Left ventricle myocardium inferior (tissue), 1 donor: ENCODE measurements at regions not wholly inside any gene's neighbourhood (a gene's known extent, or its start where the extent isn't known, plus 50 kb on each side); places are given as distances from the start of the nearest gene placed in this dataset.

Experiments used
- DNase-seq: peaks from one replicate; pipeline ENCODE4 v3.0.0-alpha.2; 2020
- H3K27ac ChIP-seq: fragments of 200-600 bp; replicated peaks from 2 replicates; pipeline ENCODE4 v1.8.0; 2021
- H3K27me3 ChIP-seq: fragments of 200-600 bp; 2 replicates; pipeline ENCODE4 v1.8.0; 2021; ENCODE audit warnings: low read depth
- H3K36me3 ChIP-seq: fragments of 200-600 bp; 2 replicates; pipeline ENCODE4 v1.8.0; 2021
- H3K4me1 ChIP-seq: fragments of 200-600 bp; 2 replicates; pipeline ENCODE4 v1.8.0; 2021
- H3K4me3 ChIP-seq: fragments of 200-600 bp; 2 replicates; pipeline ENCODE4 v1.8.0; 2021; ENCODE audit warnings: mild to moderate bottlenecking, moderate library complexity
- H3K9me3 ChIP-seq: fragments of 200-600 bp; replicated peaks from 2 replicates; pipeline ENCODE4 v1.8.0; 2021
- intact Hi-C: fragments of 100-400 bp; cut with micrococcal nuclease; formaldehyde crosslinking; loops from one replicate; pipeline ENCODE4 v1.11.0; 2022
- TF ChIP-seq, protein P1 (sequence below): fragments of 200-600 bp; IDR thresholded peaks from 2 replicates; pipeline ENCODE4 v1.8.0; 2021; ENCODE audit warnings: antibody characterized with exemption, mild to moderate bottlenecking, borderline replicate concordance
- donor health status: DM: no; HTN: yes; CAD: no; lungs with severe emphysema.

DNA sequence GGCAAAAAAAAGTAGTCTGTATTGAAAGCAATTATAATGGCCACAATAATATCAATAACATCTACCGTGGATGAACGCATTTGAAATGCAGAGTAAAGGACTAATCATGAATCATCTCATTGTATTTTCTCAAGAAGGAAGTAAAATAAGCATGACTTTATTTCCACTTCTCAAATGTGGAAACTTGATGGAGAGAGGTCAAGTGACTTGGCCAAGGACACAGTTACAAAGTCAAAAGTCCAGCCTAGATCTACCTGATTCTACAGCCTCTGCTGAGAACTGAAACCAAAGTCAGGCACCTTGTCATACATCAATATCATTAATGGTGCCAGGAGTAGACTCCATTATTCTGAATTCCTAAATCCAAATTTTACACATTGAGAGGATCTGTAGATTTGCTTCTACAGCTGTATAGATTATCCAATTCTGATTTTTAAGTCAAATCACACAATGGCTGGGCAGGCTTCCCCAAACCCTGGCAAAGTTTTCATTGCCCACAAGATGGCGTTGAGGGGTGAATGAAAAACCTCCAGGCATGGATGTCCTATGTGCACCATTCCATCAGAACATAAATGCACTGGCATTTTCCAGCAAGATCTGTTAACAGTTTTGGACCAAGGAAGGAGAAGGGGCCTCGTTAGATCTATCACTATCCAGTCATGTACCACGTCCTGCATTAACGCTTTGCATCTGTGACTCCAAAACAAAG, 423.1 kb downstream of the MAFB start:
- intact Hi-C loops = no loop called here
- Histone ChIP-seq H3K27me3 (no peaks in the 10 kb centered on the region), H3K4me1 (no peaks in the 10 kb centered on the region), H3K36me3 (no peaks in the 10 kb centered on the region), H3K27ac (no peak overlapping the region), H3K4me3 (no peak overlapping the region), H3K9me3 (no peaks in the 10 kb centered on the region)
- no peak for DNase-seq
- TF ChIP-seq, protein P1, sequence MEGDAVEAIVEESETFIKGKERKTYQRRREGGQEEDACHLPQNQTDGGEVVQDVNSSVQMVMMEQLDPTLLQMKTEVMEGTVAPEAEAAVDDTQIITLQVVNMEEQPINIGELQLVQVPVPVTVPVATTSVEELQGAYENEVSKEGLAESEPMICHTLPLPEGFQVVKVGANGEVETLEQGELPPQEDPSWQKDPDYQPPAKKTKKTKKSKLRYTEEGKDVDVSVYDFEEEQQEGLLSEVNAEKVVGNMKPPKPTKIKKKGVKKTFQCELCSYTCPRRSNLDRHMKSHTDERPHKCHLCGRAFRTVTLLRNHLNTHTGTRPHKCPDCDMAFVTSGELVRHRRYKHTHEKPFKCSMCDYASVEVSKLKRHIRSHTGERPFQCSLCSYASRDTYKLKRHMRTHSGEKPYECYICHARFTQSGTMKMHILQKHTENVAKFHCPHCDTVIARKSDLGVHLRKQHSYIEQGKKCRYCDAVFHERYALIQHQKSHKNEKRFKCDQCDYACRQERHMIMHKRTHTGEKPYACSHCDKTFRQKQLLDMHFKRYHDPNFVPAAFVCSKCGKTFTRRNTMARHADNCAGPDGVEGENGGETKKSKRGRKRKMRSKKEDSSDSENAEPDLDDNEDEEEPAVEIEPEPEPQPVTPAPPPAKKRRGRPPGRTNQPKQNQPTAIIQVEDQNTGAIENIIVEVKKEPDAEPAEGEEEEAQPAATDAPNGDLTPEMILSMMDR = peak; percentile 64

DNA sequence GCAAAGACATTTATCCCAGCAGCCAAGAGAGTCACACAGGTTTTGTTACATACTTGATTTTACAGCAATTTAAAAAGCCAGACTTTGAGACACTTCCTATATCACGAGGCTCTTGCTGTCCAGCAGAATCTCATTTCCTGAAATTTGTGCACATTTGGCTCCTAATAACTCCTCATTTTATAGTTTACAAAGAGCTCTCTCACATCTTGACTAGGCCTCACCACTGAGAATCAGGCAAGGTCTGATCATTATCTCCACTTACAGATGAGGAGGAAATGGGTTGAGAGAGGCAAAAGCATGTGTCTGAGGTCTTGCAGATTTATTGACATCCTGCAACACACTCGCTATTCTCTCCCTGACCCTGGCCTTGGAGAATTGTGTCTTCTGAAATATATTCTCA, 426.8 kb downstream of the MAFB start:
- no peaks in the 10 kb centered on the region for H3K9me3 ChIP-seq
- intact Hi-C loops = no loop called here
- TF ChIP-seq, protein P1 = no peak
- no peak overlapping the region for H3K4me3 ChIP-seq
- DNase-seq = no peak
- no peaks in the 10 kb centered on the region for H3K36me3 ChIP-seq
- peaks cover 3% of the 10 kb centered on the region for H3K27me3 ChIP-seq
- no peaks in the 10 kb centered on the region for H3K4me1 ChIP-seq
- no peak overlapping the region for H3K27ac ChIP-seq

DNA sequence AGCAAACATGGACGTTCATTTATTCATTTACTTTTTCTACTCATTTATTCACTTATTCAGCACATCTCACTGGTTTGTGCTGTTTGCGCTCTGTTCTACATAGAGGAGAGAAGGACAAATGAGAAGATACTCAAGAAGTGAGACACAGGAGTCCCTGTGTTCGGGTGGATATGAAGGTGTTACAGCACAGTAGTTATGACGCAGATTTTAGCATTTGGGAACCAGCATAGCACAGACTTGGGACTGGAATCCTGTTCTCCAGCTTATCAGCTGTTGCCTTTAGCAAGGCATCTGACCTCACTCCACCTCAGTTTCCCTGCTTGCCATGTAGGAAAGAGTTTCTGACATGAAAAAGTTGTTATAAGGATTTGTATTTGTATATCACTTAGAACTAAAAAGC, 430.1 kb downstream of the MAFB start:
- intact Hi-C loops = no loop called here
- H3K27me3 ChIP-seq = peaks cover 3% of the 10 kb centered on the region
- TF ChIP-seq, protein P1 = no peak
- H3K4me1 ChIP-seq = peaks cover 4% of the 10 kb centered on the region
- no peaks in the 10 kb centered on the region for H3K36me3 ChIP-seq
- no peak for DNase-seq
- H3K27ac ChIP-seq = no peak overlapping the region
- H3K4me3 ChIP-seq = no peak overlapping the region
- H3K9me3 ChIP-seq = no peaks in the 10 kb centered on the region

DNA sequence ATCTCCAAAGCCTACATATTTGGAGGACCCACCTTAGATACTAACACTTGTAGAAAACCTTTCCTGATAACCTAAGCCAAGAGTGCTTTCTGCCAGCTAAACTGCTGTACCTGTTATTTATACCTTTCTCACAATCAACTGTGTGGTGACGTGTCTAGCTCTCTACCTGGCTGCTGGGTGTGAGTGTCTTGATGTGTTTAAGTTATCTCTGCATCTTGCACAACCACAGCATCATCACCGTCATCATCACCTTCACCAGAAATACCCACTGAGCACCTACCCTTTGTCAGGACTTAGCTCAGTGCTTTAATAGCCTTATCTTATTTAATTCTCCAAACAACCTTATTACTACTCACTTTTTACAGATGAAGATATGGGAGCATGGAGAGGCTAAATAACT, 431.3 kb downstream of the MAFB start:
- peaks cover 3% of the 10 kb centered on the region for H3K27me3 ChIP-seq
- TF ChIP-seq, protein P1 = no peak
- H3K4me3 ChIP-seq = no peak overlapping the region
- DNase-seq = no peak
- H3K9me3 ChIP-seq = no peaks in the 10 kb centered on the region
- intact Hi-C loops = no loop called here
- peaks cover 4% of the 10 kb centered on the region for H3K4me1 ChIP-seq
- no peaks in the 10 kb centered on the region for H3K36me3 ChIP-seq
- no peak overlapping the region for H3K27ac ChIP-seq

DNA sequence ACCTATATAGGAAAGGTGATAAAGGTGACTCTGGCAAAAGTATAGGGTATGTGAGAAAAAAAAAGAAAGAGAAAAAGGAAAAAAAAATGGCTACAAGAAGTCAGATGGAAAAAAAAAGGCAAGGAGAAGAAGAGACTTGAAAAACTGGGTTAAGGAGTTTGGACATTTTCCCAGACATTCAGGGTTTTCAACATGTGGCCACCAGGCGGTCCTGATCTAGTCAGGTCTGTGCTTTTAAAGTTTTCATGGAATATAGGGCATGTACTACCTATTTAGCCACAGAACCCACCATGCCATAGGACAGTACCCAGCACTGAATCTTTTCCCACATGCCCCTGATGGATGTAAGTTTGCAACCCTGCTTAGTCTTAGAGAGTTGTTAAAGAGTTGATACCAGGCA, 433.7 kb downstream of the MAFB start:
- Histone ChIP-seq H3K27ac (no peak overlapping the region), H3K27me3 (peaks cover under 1% of the 10 kb centered on the region), H3K36me3 (no peaks in the 10 kb centered on the region), H3K9me3 (peaks cover 10% of the 10 kb centered on the region), H3K4me1 (peaks cover 4% of the 10 kb centered on the region), H3K4me3 (no peak overlapping the region)
- no peak for DNase-seq
- TF ChIP-seq, protein P1 = peak; percentile 37
- intact Hi-C loops = no loop called here
